C4-2B (cell line): ENCODE measurements at regions not wholly inside any gene's neighbourhood (a gene's known extent, or its start where the extent isn't known, plus 50 kb on each side); places are given as distances from the start of the nearest gene placed in this dataset.

Experiments
- CTCF ChIP-seq: fragments of 450-650 bp; conservative IDR thresholded peaks from 2 replicates; pipeline ENCODE4 v1.5.1; 2017; ENCODE audit warnings: mild to moderate bottlenecking
- ZFX ChIP-seq: fragments of 450-650 bp; IDR thresholded peaks from 2 replicates; pipeline ENCODE4 v1.6.1; 2017

- TF ChIP-seq CTCF (no peak), ZFX (no peak)
Measured at GRCh38 chr7:34312624-34313023, 345.4 kb upstream of the NPSR1 start.
